H9 (cell line): ENCODE measurements at regions not wholly inside any gene's neighbourhood (a gene's known extent, or its start where the extent isn't known, plus 50 kb on each side); places are given as distances from the start of the nearest gene placed in this dataset.
A peak's percentile ranks its signal among the peaks of the same experiment; 100 is the strongest.

Source experiments
- DNase-seq: peaks from one replicate; pipeline ENCODE4 v3.0.0-alpha.2; 2017
- H2AFZ ChIP-seq: one replicate; pipeline ENCODE4 v1.6.1; 2013; ENCODE audit warnings: mild to moderate bottlenecking, low read length, control low read depth, moderate library complexity
- H2AK5ac ChIP-seq: 2 replicates; pipeline ENCODE4 v1.6.1; 2013; ENCODE audit warnings: low read length, control low read depth, mixed read lengths; ENCODE audit not compliant: insufficient read length
- H2BK120ac ChIP-seq: one replicate; pipeline ENCODE4 v1.6.1; 2013; ENCODE audit warnings: low read depth, mild to moderate bottlenecking, low read length, control low read depth, inconsistent platforms; ENCODE audit not compliant: poor library complexity, severe bottlenecking
- H2BK12ac ChIP-seq: 2 replicates; pipeline ENCODE4 v1.6.1; 2013; ENCODE audit warnings: low read length, control low read depth, mixed read lengths, low read depth; ENCODE audit not compliant: insufficient read length
- H2BK15ac ChIP-seq: 2 replicates; pipeline ENCODE4 v1.6.1; 2013; ENCODE audit warnings: low read depth, low read length, control low read depth
- H2BK20ac ChIP-seq: one replicate; pipeline ENCODE4 v1.6.1; 2013; ENCODE audit warnings: low read depth, mild to moderate bottlenecking, low read length, control low read depth, inconsistent platforms; ENCODE audit not compliant: poor library complexity, severe bottlenecking
- H2BK5ac ChIP-seq: 2 replicates; pipeline ENCODE4 v1.6.1; 2013; ENCODE audit warnings: low read length, control low read depth, mixed read lengths; ENCODE audit not compliant: insufficient read length
- H3K14ac ChIP-seq: 2 replicates; pipeline ENCODE4 v1.6.1; 2013; ENCODE audit warnings: low read length, control low read depth; ENCODE audit not compliant: insufficient read depth
- H3K18ac ChIP-seq: 2 replicates; pipeline ENCODE4 v1.6.1; 2013; ENCODE audit warnings: low read depth, mild to moderate bottlenecking, mixed read lengths, low read length, control low read depth; ENCODE audit not compliant: insufficient read length
- H3K23ac ChIP-seq: 2 replicates; pipeline ENCODE4 v1.6.1; 2013; ENCODE audit warnings: low read length, control low read depth, mixed read lengths, low read depth; ENCODE audit not compliant: insufficient read length
- H3K23me2 ChIP-seq: 2 replicates; pipeline ENCODE4 v1.6.1; 2013; ENCODE audit warnings: low read depth, mild to moderate bottlenecking, mixed read lengths, low read length, control low read depth; ENCODE audit not compliant: insufficient read length, poor library complexity, severe bottlenecking
- H3K27ac ChIP-seq: 2 replicates; pipeline ENCODE4 v1.5.1; 2013; ENCODE audit warnings: low read length, control low read depth, mixed read lengths, low read depth; ENCODE audit not compliant: insufficient read length
- H3K27me3 ChIP-seq: 2 replicates; pipeline ENCODE4 v1.6.1; 2013; ENCODE audit warnings: low read length, control low read depth, inconsistent platforms; ENCODE audit not compliant: insufficient read depth
- H3K4ac ChIP-seq: 2 replicates; pipeline ENCODE4 v1.6.1; 2013; ENCODE audit warnings: low read depth, mild to moderate bottlenecking, control low read depth, inconsistent platforms, low read length, moderate library complexity
- H3K4me1 ChIP-seq: 2 replicates; pipeline ENCODE4 v1.6.1; 2013; ENCODE audit warnings: low read length, control low read depth, inconsistent platforms; ENCODE audit not compliant: insufficient read depth
- H3K4me2 ChIP-seq: 2 replicates; pipeline ENCODE4 v1.6.1; 2013; ENCODE audit warnings: low read length, control low read depth, mixed read lengths; ENCODE audit not compliant: insufficient read length, insufficient read depth
- H3K56ac ChIP-seq: 2 replicates; pipeline ENCODE4 v1.6.1; 2013; ENCODE audit warnings: low read depth, mild to moderate bottlenecking, mixed read lengths, low read length, control low read depth; ENCODE audit not compliant: insufficient read length
- H3K79me1 ChIP-seq: 2 replicates; pipeline ENCODE4 v1.6.1; 2013; ENCODE audit warnings: low read depth, mild to moderate bottlenecking, moderate library complexity, low read length, control low read depth, inconsistent platforms; ENCODE audit not compliant: insufficient read depth, poor library complexity, severe bottlenecking
- H3K79me2 ChIP-seq: 2 replicates; pipeline ENCODE4 v1.6.1; 2013; ENCODE audit warnings: low read length, control low read depth, inconsistent platforms; ENCODE audit not compliant: insufficient read depth
- H3K9ac ChIP-seq: 2 replicates; pipeline ENCODE4 v1.6.1; 2013; ENCODE audit warnings: low read length, control low read depth, mixed read lengths; ENCODE audit not compliant: insufficient read length; ENCODE audit errors: extremely low read depth
- H3K9me3 ChIP-seq: one replicate; pipeline ENCODE4 v1.6.1; 2013; ENCODE audit warnings: low read depth, low read length, inconsistent platforms; ENCODE audit not compliant: control insufficient read depth
- H3T11ph ChIP-seq: one replicate; pipeline ENCODE4 v1.6.1; 2013; ENCODE audit warnings: mild to moderate bottlenecking, low read length, control low read depth, inconsistent platforms
- H4K20me1 ChIP-seq: one replicate; pipeline ENCODE4 v1.6.1; 2013; ENCODE audit not compliant: control insufficient read depth, insufficient read length, insufficient read depth
- H4K5ac ChIP-seq: 2 replicates; pipeline ENCODE4 v1.6.1; 2013; ENCODE audit warnings: low read depth, mild to moderate bottlenecking, mixed read lengths, low read length, control low read depth; ENCODE audit not compliant: insufficient read length
- H4K8ac ChIP-seq: replicated peaks from 2 replicates; pipeline ENCODE4 v1.6.1; 2013; ENCODE audit warnings: low read length, control low read depth, mixed read lengths, low read depth; ENCODE audit not compliant: insufficient read length
- H4K91ac ChIP-seq: 2 replicates; pipeline ENCODE4 v1.6.1; 2013; ENCODE audit warnings: low read depth, mild to moderate bottlenecking, moderate library complexity, mixed read lengths, low read length, control low read depth; ENCODE audit not compliant: insufficient read length
- H3K27ac Mint-ChIP-seq, 3 experiments: 2 replicates in 2 of 3; 3 replicates in 1 of 3; pipeline ENCODE4 v1.8.0; 2020 to 2021; ENCODE audit warnings: mixed read lengths in 3 of 3, mild to moderate bottlenecking in 1 of 3, moderate library complexity in 1 of 3
- H3K27me3 Mint-ChIP-seq: 2 replicates; pipeline ENCODE4 v1.8.0; 2021; ENCODE audit warnings: low read depth, mild to moderate bottlenecking, moderate library complexity, mixed read lengths
- H3K36me3 Mint-ChIP-seq, 3 experiments: 2 replicates in 2 of 3; 3 replicates in 1 of 3; pipeline ENCODE4 v1.8.0; 2020 to 2021; ENCODE audit warnings: low read depth in 3 of 3, mixed read lengths in 3 of 3; ENCODE audit not compliant: insufficient read depth in 1 of 3
- H3K4me1 Mint-ChIP-seq, 2 experiments: 2 replicates each; pipeline ENCODE4 v1.8.0; 2020; ENCODE audit warnings: mixed read lengths in 2 of 2
- H3K4me3 Mint-ChIP-seq, 2 experiments: 2 replicates in 1 of 2; 3 replicates in 1 of 2; pipeline ENCODE4 v1.8.0; 2020 to 2021; ENCODE audit warnings: mild to moderate bottlenecking in 2 of 2, mixed read lengths in 2 of 2, moderate library complexity in 1 of 2
- H3K9me3 Mint-ChIP-seq, 2 experiments: 2 replicates in 1 of 2; 3 replicates in 1 of 2; pipeline ENCODE4 v1.8.0; 2020; ENCODE audit warnings: mild to moderate bottlenecking in 2 of 2, mixed read lengths in 2 of 2, moderate library complexity in 1 of 2
- WGBS: extraction: QIAGEN DNeasy Blood & Tissue Kit; methylation state at CpG from one replicate; pipeline ENCODE4 v1.1.7; 2013; ENCODE audit warnings: missing lambda C conversion rate, low lambda C conversion rate, mixed read lengths; ENCODE audit not compliant: insufficient read length; ENCODE audit errors: extremely low coverage; 5-methylcytosine and 5-hydroxymethylcytosine counted together
- TF ChIP-seq, protein P1 (sequence below): fragments of 200-600 bp; sonication (generic); conservative IDR thresholded peaks from 3 replicates; pipeline ENCODE4 v1.8.0; 2021; ENCODE audit warnings: antibody characterized with exemption, mild to moderate bottlenecking

DNA sequence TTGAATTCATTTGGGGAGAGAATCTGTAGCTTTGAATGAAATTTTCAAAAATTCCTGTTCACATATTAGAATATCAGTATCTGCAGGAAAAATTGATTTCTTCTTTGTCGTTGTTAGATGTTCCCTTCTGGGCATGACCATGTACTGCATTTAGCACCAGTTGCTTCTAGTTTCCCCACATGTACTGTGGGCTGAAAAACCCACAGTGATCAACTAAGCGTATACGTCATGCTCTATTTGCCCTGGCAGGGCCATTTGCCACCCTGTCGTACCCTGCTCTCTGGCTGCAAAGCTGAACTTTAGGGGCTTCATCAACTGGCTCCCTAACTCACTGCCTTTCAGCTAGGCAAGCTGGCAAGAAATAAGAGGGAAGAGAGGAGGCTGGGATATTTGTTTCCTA, 340.7 kb upstream of the TSHZ2 start:
- Histone ChIP-seq H3K4me1 (no peaks in the 10 kb centered on the region), H2AFZ (no peak overlapping the region), H2BK12ac (no peak overlapping the region), H3T11ph (no peak overlapping the region), H3K9me3 (no peaks in the 10 kb centered on the region), H3K79me2 (no peaks in the 10 kb centered on the region), H4K91ac (no peak overlapping the region), H3K14ac (no peak overlapping the region), H3K4me2 (no peak overlapping the region), H3K23ac (no peak overlapping the region), H3K56ac (no peak overlapping the region), H2BK5ac (no peak overlapping the region), H3K9ac (no peak overlapping the region), H3K18ac (no peak overlapping the region), H3K27ac (no peak overlapping the region), H2AK5ac (no peak overlapping the region), H3K4ac (no peak overlapping the region), H3K79me1 (no peaks in the 10 kb centered on the region), H2BK120ac (no peak overlapping the region), H4K8ac (peak overlapping the region; percentile 13), H2BK20ac (no peak overlapping the region), H3K27me3 (no peaks in the 10 kb centered on the region), H2BK15ac (no peak overlapping the region), H4K20me1 (no peaks in the 10 kb centered on the region), H4K5ac (no peak overlapping the region), H3K23me2 (no peaks in the 10 kb centered on the region)
- WGBS, result no CpG with 5 or more reads among the region's 4 CpGs
- no peaks in the 10 kb centered on the region for H3K4me1 Mint-ChIP-seq
- H3K9me3 Mint-ChIP-seq, result peaks cover 0 to 3% of the 10 kb centered on the region in 2 experiments; a peak in 3 of 5 replicates
- H3K4me3 Mint-ChIP-seq, result no peak overlapping the region
- no peaks in the 10 kb centered on the region for H3K27me3 Mint-ChIP-seq
- DNase-seq, result no peak
- TF ChIP-seq, protein P1, sequence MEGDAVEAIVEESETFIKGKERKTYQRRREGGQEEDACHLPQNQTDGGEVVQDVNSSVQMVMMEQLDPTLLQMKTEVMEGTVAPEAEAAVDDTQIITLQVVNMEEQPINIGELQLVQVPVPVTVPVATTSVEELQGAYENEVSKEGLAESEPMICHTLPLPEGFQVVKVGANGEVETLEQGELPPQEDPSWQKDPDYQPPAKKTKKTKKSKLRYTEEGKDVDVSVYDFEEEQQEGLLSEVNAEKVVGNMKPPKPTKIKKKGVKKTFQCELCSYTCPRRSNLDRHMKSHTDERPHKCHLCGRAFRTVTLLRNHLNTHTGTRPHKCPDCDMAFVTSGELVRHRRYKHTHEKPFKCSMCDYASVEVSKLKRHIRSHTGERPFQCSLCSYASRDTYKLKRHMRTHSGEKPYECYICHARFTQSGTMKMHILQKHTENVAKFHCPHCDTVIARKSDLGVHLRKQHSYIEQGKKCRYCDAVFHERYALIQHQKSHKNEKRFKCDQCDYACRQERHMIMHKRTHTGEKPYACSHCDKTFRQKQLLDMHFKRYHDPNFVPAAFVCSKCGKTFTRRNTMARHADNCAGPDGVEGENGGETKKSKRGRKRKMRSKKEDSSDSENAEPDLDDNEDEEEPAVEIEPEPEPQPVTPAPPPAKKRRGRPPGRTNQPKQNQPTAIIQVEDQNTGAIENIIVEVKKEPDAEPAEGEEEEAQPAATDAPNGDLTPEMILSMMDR, result no peak
- H3K36me3 Mint-ChIP-seq, result no peaks in the 10 kb centered on the region; a peak in 1 of 7 replicates
- no peak overlapping the region; a peak in 1 of 7 replicates for H3K27ac Mint-ChIP-seq
